Peyer's patch (tissue), 4 donors: ENCODE measurements at regions not wholly inside any gene's neighbourhood (a gene's known extent, or its start where the extent isn't known, plus 50 kb on each side); places are given as distances from the start of the nearest gene placed in this dataset.

Experiments used
- DNase-seq, 3 donors: peaks; one replicate each; pipeline ENCODE4 v3.0.0-alpha.2; 2017 to 2019
- H3K27ac ChIP-seq, 4 donors: fragments of 200-600 bp; sonication (generic); one replicate each; pipeline ENCODE4 v1.5.1; 2016 to 2019
- H3K27me3 ChIP-seq, 2 donors: fragments of 200-600 bp; sonication (generic); one replicate each; pipeline ENCODE4 v1.5.1; 2019
- H3K36me3 ChIP-seq, 3 donors: fragments of 200-600 bp; sonication (generic); one replicate each; pipeline ENCODE4 v1.5.1; 2016 to 2019
- H3K4me1 ChIP-seq, 4 donors: fragments of 200-600 bp; sonication (generic); one replicate each; pipeline ENCODE4 v1.5.1; 2016 to 2019
- H3K4me3 ChIP-seq, 4 donors: fragments of 200-600 bp; sonication (generic); 1 replicate in 3 of 4; 2 replicates in 1 of 4; pipeline ENCODE4 v1.5.1; 2016 to 2019; ENCODE audit warnings: mild to moderate bottlenecking in 1 of 4
- H3K9me3 ChIP-seq, 4 donors: fragments of 200-600 bp; sonication (generic); one replicate each; pipeline ENCODE4 v1.5.1; 2016 to 2019; ENCODE audit warnings: mild to moderate bottlenecking in 1 of 4
- CTCF ChIP-seq, 6 experiments: fragments of 450-650 bp in 4 of 6; fragments of 200-600 bp in 2 of 6; sonication (generic) in 1 of 6; IDR thresholded peaks; one replicate each; pipeline ENCODE4 v1.5.1; 2017 to 2019; ENCODE audit warnings: antibody characterized with exemption in 6 of 6, mild to moderate bottlenecking in 3 of 6, moderate library complexity in 1 of 6
- POLR2A ChIP-seq, 2 donors: fragments of 450-650 bp; IDR thresholded peaks; one replicate each; pipeline ENCODE4 v1.5.1; 2017; ENCODE audit warnings: antibody characterized with exemption in 2 of 2, mild to moderate bottlenecking in 2 of 2, moderate library complexity in 2 of 2

- H3K4me3 ChIP-seq = no peak overlapping the region
- H3K9me3 ChIP-seq = no peaks in the 10 kb centered on the region
- no peak for TF ChIP-seq CTCF (IDR thresholded peaks at IDR 0.05)
- no peak for TF ChIP-seq POLR2A (IDR thresholded peaks at IDR 0.05)
- peak overlapping the region in 3 of 4 donors; percentile 11 to 73 (median 69) for H3K27ac ChIP-seq
- DNase-seq = no peak
- no peaks in the 10 kb centered on the region for H3K27me3 ChIP-seq
- H3K4me1 ChIP-seq = peaks cover 0 to 30% (median 4%) of the 10 kb centered on the region in 4 donors
- no peaks in the 10 kb centered on the region for H3K36me3 ChIP-seq
Observed at GRCh38 chr20:50374541-50375078, 135.6 kb upstream of the PTPN1 start.

GRCh38 chr20:50376179-50376887 lies 133.8 kb upstream of the PTPN1 start:
- Histone ChIP-seq H3K4me1 (peaks cover 0 to 36% (median 11%) of the 10 kb centered on the region in 4 donors), H3K4me3 (no peak overlapping the region), H3K36me3 (no peaks in the 10 kb centered on the region), H3K27me3 (no peaks in the 10 kb centered on the region), H3K27ac (no peak overlapping the region), H3K9me3 (no peaks in the 10 kb centered on the region)
- DNase-seq = no peak
- TF ChIP-seq CTCF (IDR thresholded peaks at IDR 0.05) = no peak
- no peak for TF ChIP-seq POLR2A (IDR thresholded peaks at IDR 0.05)

- Histone ChIP-seq H3K4me1 (peaks cover 0 to 42% (median 13%) of the 10 kb centered on the region in 4 donors), H3K27ac (no peak overlapping the region), H3K36me3 (no peaks in the 10 kb centered on the region), H3K27me3 (no peaks in the 10 kb centered on the region), H3K9me3 (no peaks in the 10 kb centered on the region), H3K4me3 (no peak overlapping the region)
- TF ChIP-seq POLR2A (IDR thresholded peaks at IDR 0.05) (no peak), CTCF (IDR thresholded peaks at IDR 0.05) (no peak)
- DNase-seq = no peak
Observed at GRCh38 chr20:50376888-50377459, 133.2 kb upstream of the PTPN1 start.

- Histone ChIP-seq H3K36me3 (no peaks in the 10 kb centered on the region), H3K27ac (peak overlapping the region; percentile 58 to 89 (median 75)), H3K4me3 (peak overlapping the region in 2 of 4 donors; percentile 28 to 41), H3K4me1 (peaks cover 0 to 51% (median 15%) of the 10 kb centered on the region in 4 donors), H3K27me3 (no peaks in the 10 kb centered on the region), H3K9me3 (no peaks in the 10 kb centered on the region)
- TF ChIP-seq POLR2A (IDR thresholded peaks at IDR 0.05) (no peak), CTCF (IDR thresholded peaks at IDR 0.05) (no peak)
- no peak for DNase-seq
Observed at GRCh38 chr20:50378170-50379000, 131.8 kb upstream of the PTPN1 start.
